ENCODE measurements at regions not wholly inside any gene's neighbourhood (a gene's known extent, or its start where the extent isn't known, plus 50 kb on each side); places are given as distances from the start of the nearest gene placed in this dataset.

DNA sequence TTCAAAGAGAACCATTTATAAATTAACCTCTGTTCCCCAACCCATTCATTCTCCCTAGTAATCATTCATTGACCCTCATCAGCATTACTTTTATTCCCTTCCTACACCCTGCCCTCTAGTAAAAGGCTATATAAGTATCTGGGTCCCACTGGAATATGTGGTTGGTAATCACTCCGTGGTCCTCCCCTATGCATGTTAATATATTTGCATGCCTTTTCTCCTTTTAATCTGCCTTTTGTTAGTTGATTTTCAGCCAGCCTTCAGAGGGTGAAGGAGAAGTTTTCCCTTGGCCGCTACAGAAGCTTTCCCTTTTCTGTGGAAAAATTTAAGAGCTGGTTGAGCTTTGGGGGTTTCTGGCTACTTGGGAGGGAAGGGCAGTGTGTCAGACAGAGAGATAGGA, 585.6 kb downstream of the UTRN start:
- Mint-ChIP-seq H3K27ac (ENCODE audit: unreplicated experiment) (no peak overlapping the region), H3K4me3 (ENCODE audit: unreplicated experiment) (no peak overlapping the region), H3K9me3 (ENCODE audit: unreplicated experiment) (no peaks in the 10 kb centered on the region), H3K27me3 (ENCODE audit: unreplicated experiment) (no peaks in the 10 kb centered on the region), H3K4me1 (ENCODE audit: unreplicated experiment) (no peaks in the 10 kb centered on the region), H3K36me3 (ENCODE audit: low read depth, unreplicated experiment) (no peaks in the 10 kb centered on the region)
- TF ChIP-seq, protein P1, sequence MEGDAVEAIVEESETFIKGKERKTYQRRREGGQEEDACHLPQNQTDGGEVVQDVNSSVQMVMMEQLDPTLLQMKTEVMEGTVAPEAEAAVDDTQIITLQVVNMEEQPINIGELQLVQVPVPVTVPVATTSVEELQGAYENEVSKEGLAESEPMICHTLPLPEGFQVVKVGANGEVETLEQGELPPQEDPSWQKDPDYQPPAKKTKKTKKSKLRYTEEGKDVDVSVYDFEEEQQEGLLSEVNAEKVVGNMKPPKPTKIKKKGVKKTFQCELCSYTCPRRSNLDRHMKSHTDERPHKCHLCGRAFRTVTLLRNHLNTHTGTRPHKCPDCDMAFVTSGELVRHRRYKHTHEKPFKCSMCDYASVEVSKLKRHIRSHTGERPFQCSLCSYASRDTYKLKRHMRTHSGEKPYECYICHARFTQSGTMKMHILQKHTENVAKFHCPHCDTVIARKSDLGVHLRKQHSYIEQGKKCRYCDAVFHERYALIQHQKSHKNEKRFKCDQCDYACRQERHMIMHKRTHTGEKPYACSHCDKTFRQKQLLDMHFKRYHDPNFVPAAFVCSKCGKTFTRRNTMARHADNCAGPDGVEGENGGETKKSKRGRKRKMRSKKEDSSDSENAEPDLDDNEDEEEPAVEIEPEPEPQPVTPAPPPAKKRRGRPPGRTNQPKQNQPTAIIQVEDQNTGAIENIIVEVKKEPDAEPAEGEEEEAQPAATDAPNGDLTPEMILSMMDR (IDR thresholded peaks at IDR 0.05; ENCODE audit: unreplicated experiment) = no peak
- no peak for DNase-seq (ENCODE audit: low spot score)

DNA sequence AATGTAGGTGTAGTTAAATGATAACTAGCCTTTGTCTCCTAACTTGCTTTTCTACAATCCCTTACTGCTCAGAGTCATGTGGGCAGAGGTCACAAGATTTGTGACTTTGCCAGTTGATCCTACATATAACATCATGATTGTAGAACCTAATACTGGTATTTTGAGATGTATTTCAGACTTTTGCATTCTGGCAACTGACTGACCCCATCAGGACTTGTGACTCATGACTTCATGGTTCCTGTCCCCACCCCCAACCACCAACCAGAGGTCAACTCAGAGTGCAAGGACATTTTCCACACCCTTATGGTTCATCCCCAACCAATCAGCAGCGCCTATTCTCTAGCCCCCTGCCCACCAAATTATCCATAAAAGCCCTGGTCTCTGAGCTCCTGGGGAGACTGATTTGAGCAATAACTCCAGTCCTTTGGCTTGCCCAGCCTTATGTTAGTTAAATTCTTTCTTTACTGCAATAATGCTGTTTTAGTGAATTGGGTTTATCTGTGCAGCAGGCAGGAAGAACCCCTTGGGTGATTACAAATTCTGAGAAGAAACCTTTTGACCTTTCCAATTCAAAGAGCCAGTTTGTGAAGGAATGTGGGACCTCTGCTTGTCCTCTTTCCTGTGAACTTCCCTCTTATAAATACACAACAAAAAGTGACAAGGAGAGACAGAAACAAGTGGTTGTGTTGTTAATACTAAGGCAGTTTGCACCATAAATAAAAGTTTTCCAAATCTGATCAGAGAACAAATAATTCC, 588.7 kb downstream of the UTRN start:
- Mint-ChIP-seq H3K9me3 (ENCODE audit: unreplicated experiment) (no peaks in the 10 kb centered on the region), H3K4me3 (ENCODE audit: unreplicated experiment) (no peak overlapping the region), H3K27me3 (ENCODE audit: unreplicated experiment) (no peaks in the 10 kb centered on the region), H3K36me3 (ENCODE audit: low read depth, unreplicated experiment) (no peaks in the 10 kb centered on the region), H3K4me1 (ENCODE audit: unreplicated experiment) (no peaks in the 10 kb centered on the region), H3K27ac (ENCODE audit: unreplicated experiment) (no peak overlapping the region)
- TF ChIP-seq, protein P1 (IDR thresholded peaks at IDR 0.05; ENCODE audit: unreplicated experiment) = no peak
- DNase-seq (ENCODE audit: low spot score) = no peak

DNA sequence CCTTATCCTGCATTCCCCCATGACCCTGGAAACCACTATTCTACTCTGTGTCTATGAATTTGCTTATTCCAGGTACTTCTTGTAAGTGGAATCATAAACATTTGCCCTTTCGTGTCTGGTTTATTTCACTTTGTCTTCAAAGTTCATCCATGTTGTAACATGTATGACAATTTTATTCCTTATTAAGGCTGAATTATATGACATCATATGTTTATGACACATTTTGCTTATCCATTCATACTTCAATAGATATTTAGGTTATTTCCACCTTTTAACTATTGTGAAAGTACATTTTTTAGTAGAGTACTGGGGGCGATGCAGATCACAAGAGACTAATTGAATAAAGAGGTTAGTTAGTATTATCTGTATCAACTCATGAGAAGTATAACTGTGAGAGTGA, 591.6 kb downstream of the UTRN start:
- Mint-ChIP-seq H3K27ac (ENCODE audit: unreplicated experiment) (no peak overlapping the region), H3K36me3 (ENCODE audit: low read depth, unreplicated experiment) (no peaks in the 10 kb centered on the region), H3K4me3 (ENCODE audit: unreplicated experiment) (no peak overlapping the region), H3K27me3 (ENCODE audit: unreplicated experiment) (no peaks in the 10 kb centered on the region), H3K4me1 (ENCODE audit: unreplicated experiment) (no peaks in the 10 kb centered on the region), H3K9me3 (ENCODE audit: unreplicated experiment) (no peaks in the 10 kb centered on the region)
- no peak for DNase-seq (ENCODE audit: low spot score)
- TF ChIP-seq, protein P1 (IDR thresholded peaks at IDR 0.05; ENCODE audit: unreplicated experiment) = no peak

DNA sequence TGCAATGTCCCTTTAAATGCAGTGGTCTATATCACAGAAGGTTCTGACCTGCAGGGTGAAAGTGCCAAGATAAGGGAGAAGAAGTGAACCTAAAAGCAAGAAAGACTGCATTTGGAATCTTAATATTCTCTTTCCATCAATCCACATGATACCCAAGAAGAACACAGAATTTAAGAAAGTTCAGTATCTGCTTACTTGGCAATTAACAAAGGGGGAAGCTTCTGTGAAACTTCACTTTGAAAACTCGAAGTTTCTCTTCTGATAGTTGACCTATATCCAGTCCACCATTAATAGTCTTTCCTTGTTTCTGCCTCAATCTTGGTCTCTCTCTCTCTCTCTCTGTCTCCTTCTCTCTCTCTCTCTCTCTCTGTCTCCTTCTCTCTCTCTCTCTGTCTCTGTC, 592.0 kb downstream of the UTRN start:
- Mint-ChIP-seq H3K4me3 (ENCODE audit: unreplicated experiment) (no peak overlapping the region), H3K36me3 (ENCODE audit: low read depth, unreplicated experiment) (no peaks in the 10 kb centered on the region), H3K27ac (ENCODE audit: unreplicated experiment) (no peak overlapping the region), H3K27me3 (ENCODE audit: unreplicated experiment) (no peaks in the 10 kb centered on the region), H3K9me3 (ENCODE audit: unreplicated experiment) (no peaks in the 10 kb centered on the region), H3K4me1 (ENCODE audit: unreplicated experiment) (no peaks in the 10 kb centered on the region)
- DNase-seq (ENCODE audit: low spot score) = no peak
- TF ChIP-seq, protein P1 (IDR thresholded peaks at IDR 0.05; ENCODE audit: unreplicated experiment) = no peak

DNA sequence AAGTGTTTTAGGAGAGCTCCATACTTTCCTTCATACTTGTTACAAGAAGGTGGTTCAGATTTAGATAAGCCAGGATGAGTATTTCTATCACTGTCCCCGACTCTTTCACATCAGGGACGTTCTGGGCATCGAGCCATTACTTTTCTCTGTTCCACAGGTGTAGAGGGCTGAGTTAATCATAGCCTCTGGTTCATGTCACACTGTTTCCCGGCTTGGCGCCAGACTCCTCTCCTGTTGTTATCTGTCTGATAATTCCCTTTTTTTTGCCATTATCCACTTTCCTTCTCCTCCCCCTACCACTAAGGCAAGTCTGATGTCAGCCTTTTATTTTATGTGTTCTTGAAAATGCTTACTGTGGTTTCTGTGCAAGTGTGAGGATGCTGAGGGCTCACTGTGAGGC, 593.4 kb downstream of the UTRN start:
- no peaks in the 10 kb centered on the region for H3K9me3 Mint-ChIP-seq (ENCODE audit: unreplicated experiment)
- H3K4me1 Mint-ChIP-seq (ENCODE audit: unreplicated experiment) = no peaks in the 10 kb centered on the region
- no peak overlapping the region for H3K4me3 Mint-ChIP-seq (ENCODE audit: unreplicated experiment)
- no peak for DNase-seq (ENCODE audit: low spot score)
- TF ChIP-seq, protein P1 (IDR thresholded peaks at IDR 0.05; ENCODE audit: unreplicated experiment) = no peak
- H3K27ac Mint-ChIP-seq (ENCODE audit: unreplicated experiment) = no peak overlapping the region
- no peaks in the 10 kb centered on the region for H3K36me3 Mint-ChIP-seq (ENCODE audit: low read depth, unreplicated experiment)
- no peaks in the 10 kb centered on the region for H3K27me3 Mint-ChIP-seq (ENCODE audit: unreplicated experiment)

Data from endothelial cell (in vitro differentiated cells).